PC-3 (cell line): ENCODE measurements at regions not wholly inside any gene's neighbourhood (a gene's known extent, or its start where the extent isn't known, plus 50 kb on each side); places are given as distances from the start of the nearest gene placed in this dataset.

Experiments
- EZH2 ChIP-seq: fragments of 300-600 bp; sonication (generic); IDR thresholded peaks from one replicate; pipeline ENCODE4 v1.6.1; 2017; ENCODE audit warnings: antibody characterized with exemption, mild to moderate bottlenecking, low read length; ENCODE audit not compliant: unreplicated experiment
- EZH2phosphoT487 ChIP-seq: fragments of 300-600 bp; sonication (generic); IDR thresholded peaks from 2 replicates; pipeline ENCODE4 v1.6.1; 2018; ENCODE audit warnings: mild to moderate bottlenecking, antibody characterized with exemption, low read length, borderline replicate concordance
- TF ChIP-seq, protein P1 (sequence below): fragments of 300-600 bp; sonication (generic); conservative IDR thresholded peaks from 2 replicates; pipeline ENCODE4 v1.5.1; 2017; ENCODE audit warnings: antibody characterized with exemption, low read depth, mild to moderate bottlenecking, low read length

- TF ChIP-seq, protein P1, sequence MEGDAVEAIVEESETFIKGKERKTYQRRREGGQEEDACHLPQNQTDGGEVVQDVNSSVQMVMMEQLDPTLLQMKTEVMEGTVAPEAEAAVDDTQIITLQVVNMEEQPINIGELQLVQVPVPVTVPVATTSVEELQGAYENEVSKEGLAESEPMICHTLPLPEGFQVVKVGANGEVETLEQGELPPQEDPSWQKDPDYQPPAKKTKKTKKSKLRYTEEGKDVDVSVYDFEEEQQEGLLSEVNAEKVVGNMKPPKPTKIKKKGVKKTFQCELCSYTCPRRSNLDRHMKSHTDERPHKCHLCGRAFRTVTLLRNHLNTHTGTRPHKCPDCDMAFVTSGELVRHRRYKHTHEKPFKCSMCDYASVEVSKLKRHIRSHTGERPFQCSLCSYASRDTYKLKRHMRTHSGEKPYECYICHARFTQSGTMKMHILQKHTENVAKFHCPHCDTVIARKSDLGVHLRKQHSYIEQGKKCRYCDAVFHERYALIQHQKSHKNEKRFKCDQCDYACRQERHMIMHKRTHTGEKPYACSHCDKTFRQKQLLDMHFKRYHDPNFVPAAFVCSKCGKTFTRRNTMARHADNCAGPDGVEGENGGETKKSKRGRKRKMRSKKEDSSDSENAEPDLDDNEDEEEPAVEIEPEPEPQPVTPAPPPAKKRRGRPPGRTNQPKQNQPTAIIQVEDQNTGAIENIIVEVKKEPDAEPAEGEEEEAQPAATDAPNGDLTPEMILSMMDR: no peak
- TF ChIP-seq EZH2 (no peak), EZH2phosphoT487 (no peak)
These were observed 78.0 kb downstream of the ADRB2 start for GRCh38 chr5:148904440-148904839.
